Kasumi-1 (cell line): ENCODE measurements at regions not wholly inside any gene's neighbourhood (a gene's known extent, or its start where the extent isn't known, plus 50 kb on each side); places are given as distances from the start of the nearest gene placed in this dataset.
"Not testable (repeated sequence)": the region's sequence is repeated elsewhere in the genome, so short reads cannot be mapped to it uniquely, and the experiment has no call there.

ENCODE experiments used
- DNase-seq, 2 experiments: peaks; one replicate each; lab custom pipeline; 2025; lab: John Stamatoyannopoulos, UW

DNA sequence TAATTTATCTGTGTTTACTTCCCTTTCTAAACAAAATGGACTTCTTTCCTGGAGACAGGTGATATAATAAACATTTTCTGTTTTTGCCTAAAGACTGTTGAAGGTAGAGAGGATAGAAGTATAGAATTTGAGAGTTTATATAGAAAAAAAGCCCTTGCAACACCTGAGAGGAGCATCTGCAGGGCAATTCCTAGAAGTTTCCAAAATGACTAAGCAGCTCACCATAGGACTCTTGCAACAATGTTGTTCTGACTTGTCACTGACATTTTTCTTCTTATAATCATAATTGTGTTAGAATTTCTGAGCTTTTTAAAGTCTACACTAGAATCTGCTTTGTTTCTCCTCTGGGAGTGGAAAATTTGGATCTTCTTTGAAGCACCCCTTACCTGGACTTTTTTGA is 216.8 kb downstream of the TUSC1 start:
- no peak for DNase-seq

DNA sequence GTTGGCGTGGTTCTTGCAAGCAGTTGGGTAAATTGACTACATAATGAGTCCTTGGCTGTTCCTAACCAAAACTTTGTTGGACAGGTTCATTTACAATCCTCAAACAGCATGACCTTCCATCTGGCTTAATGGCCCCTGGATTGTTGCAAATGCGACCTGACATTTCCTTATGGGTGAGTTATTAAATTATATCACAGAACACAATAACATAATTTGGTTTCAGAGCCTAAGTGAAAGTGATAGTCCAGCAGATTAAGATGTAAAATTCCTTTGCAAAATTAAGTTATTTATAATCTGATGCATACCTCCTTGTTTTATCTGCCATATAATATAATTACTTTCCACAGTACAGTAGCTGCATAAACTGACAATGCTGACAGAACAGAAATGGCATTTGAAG is 224.4 kb downstream of the TUSC1 start:
- DNase-seq = no peak

DNA sequence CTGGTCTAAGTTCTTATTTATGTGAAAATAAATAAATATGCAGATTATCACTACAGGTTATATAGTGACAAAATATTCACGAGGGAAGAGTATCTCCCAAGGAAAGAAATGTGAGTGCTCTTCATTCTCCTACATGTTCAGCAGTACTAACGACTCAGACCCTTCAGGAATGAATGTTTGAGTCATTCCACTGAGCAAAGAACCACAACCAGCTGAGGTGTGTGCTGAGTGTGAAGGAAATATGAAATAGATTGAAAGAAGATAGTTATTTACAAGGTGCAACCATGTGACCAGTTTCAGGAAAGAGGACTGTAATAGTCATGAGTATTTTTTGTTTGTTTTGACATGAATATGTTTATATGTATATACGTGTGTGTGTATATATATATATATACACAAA is 228.7 kb downstream of the TUSC1 start:
- DNase-seq = no peak

DNA sequence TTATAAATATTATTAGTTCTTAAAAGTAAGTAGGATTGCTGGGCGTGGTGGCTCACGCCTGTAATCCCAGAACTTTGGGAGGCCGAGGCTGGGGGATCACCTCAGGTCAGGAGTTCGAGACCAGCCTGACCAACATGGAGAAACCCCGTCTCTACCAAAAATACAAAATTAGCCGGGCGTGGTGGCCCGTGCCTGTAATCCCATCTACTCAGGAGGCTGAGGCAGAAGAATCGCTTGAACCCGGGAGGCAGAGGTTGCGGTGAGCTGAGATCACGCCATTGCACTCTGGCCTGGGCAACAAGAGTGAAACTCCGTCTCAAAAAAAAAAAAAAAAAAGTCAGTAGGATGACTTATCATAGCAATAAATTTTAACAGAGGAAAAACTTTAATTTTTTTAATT is 232.5 kb downstream of the TUSC1 start:
- DNase-seq = not testable (repeated sequence)

DNA sequence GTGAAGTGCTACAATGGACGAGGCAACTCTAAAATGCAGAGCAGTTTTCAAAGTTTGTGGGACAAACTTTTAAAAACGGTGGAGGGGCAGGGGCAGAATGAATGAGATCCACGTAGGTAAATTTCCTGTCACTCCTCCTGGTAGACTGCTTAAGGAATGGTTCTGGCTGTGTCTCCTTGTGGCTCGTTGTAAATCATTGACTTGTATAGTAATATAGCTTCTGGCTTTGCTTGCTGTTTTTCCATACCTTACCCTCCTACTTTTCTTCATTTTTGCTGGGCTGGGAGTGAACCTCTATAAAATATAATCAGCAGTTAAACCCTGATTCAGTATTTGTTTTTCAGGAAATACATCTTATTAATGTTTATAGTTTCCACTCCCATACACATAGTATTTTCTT is 235.7 kb downstream of the TUSC1 start:
- no peak for DNase-seq

DNA sequence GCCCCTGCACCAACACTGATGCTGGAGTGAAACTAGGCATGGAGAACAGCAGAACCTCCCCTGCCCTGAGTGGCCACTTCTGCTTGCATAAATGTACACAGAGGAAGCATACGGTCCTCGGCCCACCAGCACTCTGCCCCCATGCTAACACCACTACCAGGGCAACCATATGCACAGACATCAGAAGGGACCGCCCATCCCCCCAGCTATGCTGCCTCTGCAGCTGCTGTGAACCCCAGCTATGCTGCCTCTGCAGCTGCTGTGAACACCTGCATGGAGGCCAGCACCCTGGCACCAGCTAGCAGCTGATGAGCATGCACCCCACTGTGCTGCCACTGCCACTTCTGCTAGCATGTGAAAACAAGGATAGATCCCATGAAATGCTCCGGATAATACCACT is 250.3 kb downstream of the TUSC1 start:
- DNase-seq = no peak

DNA sequence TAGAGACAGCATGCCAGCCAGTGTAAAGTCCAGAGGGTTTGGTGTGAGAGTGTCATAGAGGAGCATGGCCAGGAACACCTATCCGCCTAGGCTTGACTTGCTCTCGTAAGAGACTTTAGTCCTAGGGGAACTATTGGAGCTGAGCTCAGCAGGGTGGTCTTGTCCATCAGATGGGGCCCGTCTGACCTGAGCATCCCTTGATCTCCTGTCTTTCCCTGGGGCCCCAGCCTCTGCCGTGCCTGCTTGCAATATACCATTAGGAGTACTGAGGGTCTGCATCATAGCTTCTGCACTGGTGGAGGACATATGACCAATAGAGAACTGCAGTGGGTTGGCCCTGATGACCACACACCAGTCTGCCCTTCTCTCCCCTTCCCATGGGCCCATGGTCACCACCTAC is 251.0 kb downstream of the TUSC1 start:
- no peak for DNase-seq

DNA sequence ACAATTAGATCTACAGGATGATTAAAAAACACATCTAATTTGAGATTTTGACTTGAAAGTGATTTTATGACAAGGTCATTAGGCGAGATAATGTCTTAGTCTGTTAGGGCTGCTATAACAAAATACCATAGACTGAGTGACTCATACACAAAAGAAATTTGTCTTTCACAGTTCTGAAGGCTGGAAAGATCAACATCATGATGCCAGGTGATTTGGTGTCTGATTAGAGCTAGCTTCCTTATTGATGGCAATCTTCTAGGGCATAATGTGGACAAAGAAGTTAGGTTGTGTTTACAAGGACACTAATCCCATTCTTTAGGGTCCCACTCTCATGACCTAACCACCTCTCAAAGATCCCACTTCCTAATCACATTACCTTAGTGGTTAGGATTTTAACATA is 256.7 kb downstream of the TUSC1 start:
- no peak for DNase-seq

DNA sequence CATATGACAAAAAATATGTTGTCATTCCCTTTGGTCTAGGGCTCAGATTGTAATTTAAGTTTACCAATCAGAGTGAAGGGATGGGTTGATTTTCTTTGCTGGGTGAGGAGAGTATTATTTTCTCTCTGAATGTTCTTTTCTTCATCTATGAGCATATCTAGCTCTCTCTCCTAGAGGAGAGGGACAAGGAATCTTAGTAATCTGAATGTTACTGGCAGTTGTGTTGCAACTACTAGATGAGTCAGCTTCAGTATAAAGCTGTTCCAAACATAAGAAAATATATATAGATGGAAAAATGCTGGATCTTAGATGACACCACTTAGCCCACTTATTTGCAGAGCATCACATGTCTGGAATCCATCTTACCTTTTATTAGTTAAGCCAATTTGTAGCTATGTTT is 259.3 kb downstream of the TUSC1 start:
- DNase-seq = no peak

DNA sequence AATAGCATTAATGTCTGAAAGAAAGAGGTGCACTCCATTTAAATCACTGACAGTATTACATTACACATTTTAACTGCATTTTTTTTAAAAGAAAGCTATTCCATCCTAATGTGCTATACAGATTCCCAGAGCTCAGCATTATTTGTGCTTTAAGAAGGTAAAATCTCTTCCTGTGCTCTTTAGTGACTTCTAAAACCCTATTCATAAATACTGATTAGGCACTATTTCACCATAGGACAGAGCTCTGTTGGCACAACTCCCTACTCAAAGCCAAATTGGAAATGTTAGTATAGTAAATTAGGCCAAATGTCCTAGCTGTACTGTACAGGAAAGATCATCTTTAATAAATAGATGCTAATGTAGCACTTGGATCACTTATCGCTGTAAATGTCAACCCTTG is 262.5 kb downstream of the TUSC1 start:
- no peak for DNase-seq

DNA sequence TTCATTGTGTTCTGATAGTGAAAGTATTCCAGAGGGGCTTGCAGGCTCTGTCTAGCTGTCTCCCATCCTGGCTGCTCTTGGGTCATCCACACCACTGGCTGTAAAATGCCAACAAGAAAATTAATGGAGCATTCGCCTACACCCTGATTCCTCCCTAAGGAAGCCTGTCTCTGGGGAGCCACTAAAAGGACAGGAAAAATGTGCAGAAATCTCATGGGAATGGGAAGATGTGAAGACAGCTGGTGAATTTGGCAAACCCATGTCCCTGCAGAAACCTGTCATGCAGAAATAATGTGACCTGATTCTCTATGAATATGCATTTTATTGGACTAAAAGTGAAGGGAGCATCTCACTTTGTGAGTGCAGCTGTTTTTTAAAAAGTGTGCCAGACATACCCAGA is 265.6 kb downstream of the TUSC1 start:
- no peak for DNase-seq

DNA sequence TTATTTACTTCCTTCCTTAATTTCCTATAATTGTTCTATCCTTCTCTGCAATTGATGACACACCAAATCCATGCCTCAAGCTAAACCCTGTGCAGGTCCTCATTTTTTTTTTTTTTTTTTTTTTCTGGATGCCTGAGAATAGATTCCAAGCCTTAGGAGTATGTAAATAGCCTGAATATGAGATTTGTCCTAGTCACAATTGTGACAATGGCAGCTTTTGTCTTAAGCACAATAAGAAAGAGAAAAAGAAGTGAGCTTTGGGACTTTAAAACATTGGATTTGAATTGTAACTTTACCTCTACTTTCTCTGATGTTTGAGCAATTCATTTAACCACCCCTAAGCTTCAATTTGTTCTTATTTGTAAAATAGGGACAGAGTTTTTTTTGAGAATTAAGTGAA is 280.5 kb downstream of the TUSC1 start:
- no peak for DNase-seq

DNA sequence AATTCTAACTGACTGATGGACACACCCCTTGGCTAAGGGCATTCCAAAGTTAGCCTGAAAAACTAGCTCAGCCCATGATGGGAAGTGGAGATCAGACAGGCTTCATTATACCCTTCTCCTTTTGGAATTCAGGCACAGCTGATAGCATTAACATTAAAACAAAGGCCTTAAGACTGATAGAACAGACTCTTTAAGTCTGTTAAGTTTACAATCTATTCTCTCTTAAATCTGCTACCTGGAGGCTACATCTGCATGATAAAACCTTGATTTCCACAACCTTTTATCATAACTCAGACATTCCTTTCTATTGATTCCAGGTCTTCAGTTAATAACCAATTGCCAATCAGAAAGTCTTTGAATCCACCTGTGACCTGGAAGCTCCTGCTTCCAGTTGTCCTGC is 281.4 kb downstream of the TUSC1 start:
- no peak for DNase-seq

DNA sequence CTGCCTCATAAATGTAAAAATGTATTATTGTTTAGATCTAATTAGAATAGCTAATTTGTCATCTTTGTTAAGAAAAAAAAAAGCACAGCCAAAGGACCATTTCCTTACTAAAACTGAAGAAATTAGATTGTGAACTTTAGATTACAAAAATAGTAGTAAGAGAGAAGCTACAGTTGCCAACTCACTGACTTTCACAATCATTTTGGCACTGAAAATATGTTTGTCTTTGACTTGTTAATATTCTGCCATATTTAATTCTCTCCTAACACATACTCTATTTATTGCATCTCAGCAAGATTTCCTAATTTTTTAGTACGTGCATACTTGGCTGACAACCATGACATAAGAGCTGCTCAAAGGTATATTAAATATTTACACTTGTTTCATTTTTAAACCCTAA is 297.1 kb downstream of the TUSC1 start:
- DNase-seq = no peak

DNA sequence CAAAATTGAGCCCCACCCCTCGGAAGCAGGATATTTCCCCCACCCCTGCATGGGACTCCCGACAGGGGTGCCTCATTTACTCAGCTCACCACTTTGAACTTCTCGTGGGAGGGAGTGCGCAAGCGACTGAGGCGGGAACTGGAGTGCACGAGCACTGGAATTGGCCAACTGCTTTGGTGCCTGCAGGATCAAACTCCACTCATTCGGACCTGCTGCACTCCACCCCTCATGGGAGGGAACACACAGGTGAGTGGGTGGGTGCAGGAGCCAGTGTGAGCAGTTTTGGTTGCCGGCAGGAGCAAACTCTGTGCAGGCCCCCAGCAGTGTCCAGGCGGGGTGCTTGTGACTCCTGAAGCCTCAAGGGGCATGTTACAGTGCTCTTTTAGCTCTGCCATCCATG is 301.2 kb downstream of the TUSC1 start:
- DNase-seq = no peak

DNA sequence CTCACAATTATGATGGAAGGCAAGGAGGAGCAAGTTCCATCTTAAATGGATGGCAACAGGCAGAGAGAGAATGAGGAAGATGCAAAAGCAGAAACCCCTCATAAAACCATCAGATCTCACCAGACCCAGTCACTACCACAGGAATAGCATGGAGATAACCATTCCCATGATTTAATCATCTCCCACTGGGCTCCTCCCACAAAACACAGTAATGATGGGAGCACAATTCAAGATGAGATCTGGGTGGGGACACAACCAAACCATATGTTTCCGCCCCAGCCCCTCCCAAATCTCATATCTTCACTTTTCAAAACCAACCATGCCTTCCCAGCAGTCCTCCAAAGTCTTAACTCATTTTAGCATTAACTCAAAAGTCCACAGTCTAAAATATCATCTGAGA is 304.0 kb downstream of the TUSC1 start:
- DNase-seq = no peak

DNA sequence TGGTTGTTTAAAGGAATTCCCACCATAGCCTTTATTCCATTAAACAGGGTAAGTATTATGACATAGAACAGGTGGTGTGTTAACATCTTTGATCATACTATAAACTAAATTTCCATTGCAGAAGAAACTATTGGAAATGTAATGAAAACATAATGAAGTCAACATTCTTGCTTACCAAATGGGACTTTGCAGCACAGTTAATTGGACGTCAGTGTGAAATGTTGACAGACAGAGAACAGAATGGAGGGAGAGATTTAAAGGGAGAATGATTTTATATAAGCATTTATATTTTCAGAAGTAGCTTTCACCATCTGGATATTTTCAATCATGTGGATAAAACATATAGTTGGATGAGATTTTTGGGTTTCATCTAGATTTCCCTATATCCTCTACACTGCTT is 311.3 kb downstream of the TUSC1 start:
- DNase-seq = no peak

DNA sequence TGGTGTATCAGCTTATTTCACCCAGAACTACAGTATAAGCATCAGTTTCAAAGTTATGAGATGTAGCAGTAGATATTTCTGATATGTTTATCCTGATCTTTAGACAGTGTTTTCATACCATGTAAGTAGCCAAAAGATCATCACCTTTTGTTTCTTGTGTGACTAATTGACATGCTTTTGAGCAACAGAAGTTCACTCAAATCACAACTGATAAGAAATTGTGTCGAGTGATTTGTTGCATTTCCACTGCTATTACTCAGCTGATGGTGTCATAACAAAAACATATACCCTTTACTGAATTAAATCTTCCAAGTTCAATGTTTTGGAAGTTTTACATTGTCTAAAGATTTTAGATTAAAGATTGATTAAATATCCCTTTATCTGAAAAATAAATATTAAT is 324.5 kb downstream of the TUSC1 start:
- no peak for DNase-seq

DNA sequence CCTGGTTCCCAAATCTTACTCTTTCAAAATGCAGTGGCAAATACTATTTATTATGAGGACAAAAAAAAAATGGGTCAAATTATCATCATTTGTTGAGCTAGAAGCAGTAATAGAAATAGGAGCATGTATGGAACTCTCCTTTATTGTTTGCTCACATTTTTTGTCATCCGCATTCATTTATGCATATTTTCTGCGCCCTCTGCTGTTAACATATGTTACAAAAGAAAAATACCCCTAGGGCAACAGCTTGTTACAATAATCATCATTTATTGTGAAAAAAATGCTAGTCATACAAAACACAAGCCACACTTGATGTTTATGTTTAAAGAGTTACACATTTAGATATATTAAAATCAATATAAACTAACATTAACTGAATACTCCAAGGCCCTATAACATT is 328.2 kb downstream of the TUSC1 start:
- peak in 1 of 2 experiments; percentile 5 for DNase-seq

DNA sequence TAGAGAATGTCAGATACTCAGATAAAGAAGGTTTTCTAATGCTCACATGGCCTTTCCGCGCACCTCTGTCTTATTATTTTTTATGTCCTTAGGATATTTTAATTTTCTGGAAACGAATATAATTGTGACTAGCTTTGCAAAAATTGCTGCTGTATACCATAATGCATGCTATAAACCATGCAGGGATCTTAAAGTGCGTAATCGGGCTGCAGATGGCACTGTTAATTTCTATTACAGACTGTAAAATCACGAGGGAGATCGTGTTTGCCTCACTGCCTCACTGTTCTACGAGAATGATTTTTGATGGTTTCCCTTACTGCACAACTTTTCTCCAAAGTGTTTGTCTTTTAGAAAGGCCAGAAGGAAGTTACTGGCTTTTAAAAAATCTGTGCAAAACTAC is 356.1 kb downstream of the TUSC1 start:
- DNase-seq = no peak

DNA sequence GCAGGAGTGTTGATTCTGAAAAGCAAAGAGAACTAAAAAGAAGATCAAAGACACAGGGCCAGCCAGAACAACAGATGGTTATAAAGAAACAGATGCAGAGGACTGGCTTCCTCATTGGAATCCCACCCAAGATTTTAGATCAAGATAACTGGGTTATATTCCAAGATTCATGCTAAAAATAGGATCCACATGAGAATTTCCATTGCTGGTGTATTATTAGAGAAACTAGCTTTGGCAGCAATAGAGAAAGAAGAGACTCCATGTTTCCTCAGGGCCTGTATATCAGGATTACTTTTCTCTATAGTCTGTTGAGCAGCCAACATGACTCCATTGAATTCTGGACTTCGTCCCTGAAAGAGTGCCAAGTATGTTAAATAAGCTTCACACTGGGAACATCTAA is 367.3 kb downstream of the TUSC1 start:
- DNase-seq = no peak

DNA sequence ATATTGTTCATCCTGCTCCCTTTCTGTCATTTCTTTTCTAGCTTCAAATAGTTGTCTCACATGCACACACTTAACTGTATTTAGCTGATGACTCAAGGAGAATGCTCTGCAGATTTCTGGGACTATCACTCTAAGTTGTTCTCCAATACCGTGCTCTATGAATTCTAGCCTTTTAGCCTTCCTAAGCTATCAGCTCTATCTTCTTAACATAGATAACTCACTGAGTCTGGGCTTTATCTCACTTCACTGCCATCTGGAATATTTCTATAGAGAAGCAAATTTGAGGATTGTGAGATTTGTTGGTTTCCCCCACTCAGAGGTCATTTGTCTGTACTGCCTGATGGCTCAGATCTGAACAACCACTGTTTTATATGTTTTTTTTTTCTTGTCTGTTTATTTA is 369.7 kb downstream of the TUSC1 start:
- no peak for DNase-seq

DNA sequence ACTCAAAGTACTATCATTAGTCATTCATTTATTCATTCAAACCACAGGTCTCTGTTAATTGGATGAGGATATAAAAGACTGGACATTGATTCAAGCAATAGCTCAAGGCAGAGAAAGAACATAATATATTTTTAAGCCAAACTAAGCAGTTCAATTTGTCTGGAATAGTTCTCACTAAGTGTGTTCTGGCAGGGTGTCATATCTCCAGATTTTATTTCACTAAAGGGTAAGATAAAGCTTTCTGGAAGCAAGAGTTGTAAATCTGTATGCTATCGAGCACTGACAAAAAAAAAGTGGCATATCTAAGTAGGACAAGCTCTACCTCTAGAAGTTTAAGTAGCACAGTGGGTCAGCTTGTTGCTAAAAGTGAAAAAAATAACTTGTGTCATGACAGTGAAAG is 375.6 kb downstream of the TUSC1 start:
- no peak for DNase-seq

DNA sequence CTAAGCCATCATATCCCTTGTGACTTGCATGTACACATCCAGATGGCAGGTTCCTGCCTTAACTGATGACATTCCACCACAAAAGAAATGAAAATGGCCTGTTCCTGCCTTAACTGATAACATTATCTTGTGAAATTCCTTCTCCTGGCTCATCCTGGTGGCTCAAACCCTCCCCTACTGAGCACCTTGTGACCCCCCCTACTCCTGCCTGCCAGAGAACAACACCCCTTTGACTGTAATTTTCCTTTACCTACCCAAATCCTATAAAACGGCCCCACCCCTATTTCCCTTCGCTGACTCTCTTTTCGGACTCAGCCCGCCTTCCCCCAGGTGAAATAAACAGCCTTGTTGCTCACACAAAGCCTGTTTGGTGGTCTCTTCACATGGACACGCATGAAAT is 390.0 kb downstream of the TUSC1 start:
- not testable (repeated sequence) for DNase-seq

DNA sequence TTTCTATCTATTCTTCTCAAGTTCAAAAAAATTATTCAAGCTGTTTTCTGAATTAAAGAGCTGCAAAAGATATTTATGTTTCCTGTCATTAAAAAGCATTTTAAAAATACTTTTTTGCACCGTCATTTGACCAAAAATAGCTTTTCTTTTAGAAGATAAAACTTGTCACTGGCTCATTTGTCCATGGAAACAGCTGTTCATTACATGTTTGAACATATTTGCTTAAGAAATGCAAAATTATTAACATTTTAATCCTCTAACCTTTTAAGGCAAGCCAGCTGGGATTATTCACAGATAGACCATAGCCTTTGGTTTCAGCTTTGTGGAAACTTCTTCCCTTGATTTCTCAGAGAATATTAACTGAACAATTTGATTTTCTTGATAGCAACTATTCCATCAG is 393.9 kb downstream of the TUSC1 start:
- no peak for DNase-seq
